ENCODE measurements at regions not wholly inside any gene's neighbourhood (a gene's known extent, or its start where the extent isn't known, plus 50 kb on each side); places are given as distances from the start of the nearest gene placed in this dataset.

DNA sequence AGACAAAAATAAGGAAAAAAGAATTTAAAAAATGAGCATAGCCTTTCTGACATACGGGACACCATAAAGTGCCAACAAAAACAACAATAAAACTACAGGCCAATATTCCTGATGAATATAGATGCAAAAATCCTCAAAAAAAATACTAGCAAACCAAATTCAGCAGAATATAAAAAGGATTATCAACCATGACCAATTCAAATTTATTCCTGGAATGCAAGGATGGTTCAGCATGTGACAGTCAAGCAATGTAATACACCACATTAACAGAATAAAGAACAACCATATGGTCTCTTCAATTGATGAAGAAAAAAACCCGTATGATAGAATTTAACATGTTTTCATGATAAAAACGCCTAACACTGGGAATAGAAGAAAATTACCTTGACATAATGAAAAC lies 341.7 kb downstream of the PYDC2 start:
- no peak for TF ChIP-seq POLR2A (IDR thresholded peaks at IDR 0.05)
- TF ChIP-seq, protein P1, sequence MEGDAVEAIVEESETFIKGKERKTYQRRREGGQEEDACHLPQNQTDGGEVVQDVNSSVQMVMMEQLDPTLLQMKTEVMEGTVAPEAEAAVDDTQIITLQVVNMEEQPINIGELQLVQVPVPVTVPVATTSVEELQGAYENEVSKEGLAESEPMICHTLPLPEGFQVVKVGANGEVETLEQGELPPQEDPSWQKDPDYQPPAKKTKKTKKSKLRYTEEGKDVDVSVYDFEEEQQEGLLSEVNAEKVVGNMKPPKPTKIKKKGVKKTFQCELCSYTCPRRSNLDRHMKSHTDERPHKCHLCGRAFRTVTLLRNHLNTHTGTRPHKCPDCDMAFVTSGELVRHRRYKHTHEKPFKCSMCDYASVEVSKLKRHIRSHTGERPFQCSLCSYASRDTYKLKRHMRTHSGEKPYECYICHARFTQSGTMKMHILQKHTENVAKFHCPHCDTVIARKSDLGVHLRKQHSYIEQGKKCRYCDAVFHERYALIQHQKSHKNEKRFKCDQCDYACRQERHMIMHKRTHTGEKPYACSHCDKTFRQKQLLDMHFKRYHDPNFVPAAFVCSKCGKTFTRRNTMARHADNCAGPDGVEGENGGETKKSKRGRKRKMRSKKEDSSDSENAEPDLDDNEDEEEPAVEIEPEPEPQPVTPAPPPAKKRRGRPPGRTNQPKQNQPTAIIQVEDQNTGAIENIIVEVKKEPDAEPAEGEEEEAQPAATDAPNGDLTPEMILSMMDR (IDR thresholded peaks at IDR 0.05): no peak
- H3K4me3 ChIP-seq: no peak overlapping the region
- no peaks in the 10 kb centered on the region for H3K36me3 ChIP-seq (replicated peaks in 1 of 2)
- H3K9me3 ChIP-seq (replicated peaks in 1 of 3): no peaks in the 10 kb centered on the region
- H3K4me1 ChIP-seq (replicated peaks in 1 of 2): no peaks in the 10 kb centered on the region
- intact Hi-C loops (cut with DNase I): no loop called here
- H3K27me3 ChIP-seq: no peaks in the 10 kb centered on the region
- no peak for DNase-seq
- H3K27ac ChIP-seq: no peak overlapping the region
- WGBS, 4 donors: 70 to 82% (median 76%) methylated on average over 3 of the region's 3 CpGs

DNA sequence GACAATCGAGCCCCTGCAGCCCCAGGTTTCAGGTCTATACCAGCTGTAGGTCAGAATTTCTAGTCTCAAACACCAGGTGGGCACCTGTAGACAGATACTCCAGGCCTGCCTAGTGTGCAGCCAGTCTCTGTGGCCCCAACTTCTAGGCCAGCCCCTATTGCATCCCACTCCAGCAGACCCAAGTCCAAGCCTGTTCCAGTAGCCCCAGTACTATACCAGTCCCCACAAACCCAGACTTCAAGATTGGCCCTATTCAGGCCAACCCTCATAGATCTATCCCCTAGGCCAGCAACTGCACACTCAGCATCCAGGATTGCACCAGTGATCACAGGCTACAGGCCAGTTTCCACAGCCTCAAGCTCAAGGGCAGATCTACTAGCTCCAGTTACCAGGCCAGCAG lies 344.0 kb downstream of the PYDC2 start:
- Histone ChIP-seq H3K27me3 (no peaks in the 10 kb centered on the region), H3K27ac (no peak overlapping the region), H3K9me3 (replicated peaks in 1 of 3) (no peaks in the 10 kb centered on the region), H3K4me1 (replicated peaks in 1 of 2) (no peaks in the 10 kb centered on the region), H3K36me3 (replicated peaks in 1 of 2) (no peaks in the 10 kb centered on the region), H3K4me3 (no peak overlapping the region)
- WGBS, 4 donors: 50 to 71% (median 68%) methylated on average over 1 of the region's 1 CpG; no CpG with 5 or more reads in 1 of the 4 donors
- intact Hi-C loops (cut with DNase I): no loop called here
- DNase-seq: no peak
- TF ChIP-seq POLR2A (IDR thresholded peaks at IDR 0.05): no peak
- TF ChIP-seq, protein P1 (IDR thresholded peaks at IDR 0.05): no peak

DNA sequence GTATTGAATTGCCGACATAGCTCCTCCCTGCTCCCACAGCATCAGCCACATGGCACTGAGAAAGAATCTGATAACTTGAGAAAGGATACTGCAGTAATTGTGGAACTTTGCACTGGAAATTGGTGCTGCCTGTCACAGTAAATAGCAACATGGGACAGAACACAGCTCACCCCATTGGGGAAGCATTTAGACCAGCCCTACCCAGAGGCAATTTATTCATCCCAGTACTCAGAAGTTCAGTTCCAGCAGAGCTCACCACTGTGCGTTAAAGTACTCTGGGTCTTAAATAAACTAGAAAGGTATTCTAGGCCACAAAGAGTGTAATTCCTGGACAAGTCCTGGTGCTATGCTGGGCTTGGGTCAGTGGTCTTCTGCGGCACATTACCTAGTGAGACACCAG lies 347.1 kb downstream of the PYDC2 start:
- Histone ChIP-seq H3K36me3 (replicated peaks in 1 of 2) (no peaks in the 10 kb centered on the region), H3K27me3 (no peaks in the 10 kb centered on the region), H3K4me3 (no peak overlapping the region), H3K4me1 (replicated peaks in 1 of 2) (no peaks in the 10 kb centered on the region), H3K27ac (no peak overlapping the region), H3K9me3 (replicated peaks in 1 of 3) (no peaks in the 10 kb centered on the region)
- intact Hi-C loops (cut with DNase I): no loop called here
- 91 to 97% (median 92%) methylated on average over 3 of the region's 3 CpGs for WGBS, 4 donors
- no peak for DNase-seq
- no peak for TF ChIP-seq POLR2A (IDR thresholded peaks at IDR 0.05)
- TF ChIP-seq, protein P1 (IDR thresholded peaks at IDR 0.05): no peak

DNA sequence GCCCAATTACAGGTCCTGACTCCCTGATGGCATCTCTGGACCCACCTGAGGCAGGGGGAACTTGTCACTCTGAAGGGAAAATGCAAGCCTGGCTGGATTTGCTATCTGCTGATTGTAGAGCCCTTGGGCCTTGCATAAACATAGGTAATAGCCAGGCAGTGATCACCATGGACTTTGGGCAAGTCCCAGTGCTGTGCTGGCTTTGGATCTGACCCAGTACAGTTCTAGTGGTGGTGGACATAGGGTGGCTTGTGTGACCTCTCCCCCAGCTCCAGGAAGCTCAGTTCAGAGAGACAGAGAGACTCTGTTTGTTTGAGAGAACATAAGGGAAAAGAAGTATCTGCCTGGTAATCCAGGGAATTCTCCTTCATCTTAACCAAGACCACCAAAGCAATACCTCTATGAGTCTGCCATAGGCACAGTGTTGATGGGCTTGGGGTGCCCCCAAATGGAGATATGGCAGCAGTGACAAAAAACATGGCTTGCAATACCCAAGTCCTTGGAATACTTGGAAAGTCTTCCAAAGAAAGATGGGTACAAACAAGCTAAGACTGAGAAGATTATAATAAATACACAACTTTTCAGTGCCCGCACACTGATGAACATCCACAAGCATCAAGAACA lies 348.5 kb downstream of the PYDC2 start:
- Histone ChIP-seq H3K36me3 (replicated peaks in 1 of 2) (no peaks in the 10 kb centered on the region), H3K27me3 (no peaks in the 10 kb centered on the region), H3K27ac (no peak overlapping the region), H3K9me3 (replicated peaks in 1 of 3) (no peaks in the 10 kb centered on the region), H3K4me3 (no peak overlapping the region), H3K4me1 (replicated peaks in 1 of 2) (no peaks in the 10 kb centered on the region)
- 92 to 98% (median 95%) methylated on average over 1 of the region's 1 CpG for WGBS, 4 donors
- DNase-seq: no peak
- no peak for TF ChIP-seq POLR2A (IDR thresholded peaks at IDR 0.05)
- TF ChIP-seq, protein P1 (IDR thresholded peaks at IDR 0.05): no peak
- intact Hi-C loops (cut with DNase I): no loop called here

Data from adrenal gland (tissue), 9 donors.